Lung (tissue), 11 donors: ENCODE measurements at regions not wholly inside any gene's neighbourhood (a gene's known extent, or its start where the extent isn't known, plus 50 kb on each side); places are given as distances from the start of the nearest gene placed in this dataset.

ENCODE experiments used
- ATAC-seq: fragments of 200-7000 bp; cut with Tn5 transposase; one replicate; pipeline ENCODE4 v1.9.1; 2020; ENCODE audit warnings: moderate number of reproducible peaks; ENCODE audit not compliant: insufficient read depth, low FRiP score
- DNase-seq, 3 donors: peaks; one replicate each; pipeline ENCODE4 v3.0.0-alpha.2; 2013 to 2017
- H3K27ac ChIP-seq, 2 donors: one replicate each; pipeline ENCODE4 v1.5.1; 2013; ENCODE audit warnings: mild to moderate bottlenecking in 2 of 2, moderate library complexity in 2 of 2, control low read depth in 1 of 2, inconsistent platforms in 1 of 2, low read depth in 1 of 2, low read length in 1 of 2
- H3K27me3 ChIP-seq, 3 donors: one replicate each; pipeline ENCODE4 v1.5.1; 2013; ENCODE audit warnings: low read length in 2 of 3; ENCODE audit not compliant: control insufficient read depth in 3 of 3, insufficient read depth in 3 of 3
- H3K36me3 ChIP-seq, 4 donors: one replicate each; pipeline ENCODE4 v1.5.1; 2013; ENCODE audit warnings: low read length in 4 of 4, mild to moderate bottlenecking in 1 of 4, moderate library complexity in 1 of 4; ENCODE audit not compliant: control insufficient read depth in 4 of 4, insufficient read depth in 4 of 4
- H3K4me1 ChIP-seq, 5 donors: one replicate each; pipeline ENCODE4 v1.5.1; 2013; ENCODE audit warnings: low read length in 5 of 5, mild to moderate bottlenecking in 2 of 5, moderate library complexity in 1 of 5; ENCODE audit not compliant: control insufficient read depth in 5 of 5, insufficient read depth in 5 of 5
- H3K4me3 ChIP-seq: one replicate; pipeline ENCODE4 v1.5.1; 2013; ENCODE audit warnings: mild to moderate bottlenecking, control low read depth, moderate library complexity
- H3K9ac ChIP-seq, 2 donors: one replicate each; pipeline ENCODE4 v1.5.1; 2013; ENCODE audit warnings: low read length in 2 of 2, control low read depth in 1 of 2; ENCODE audit not compliant: insufficient read depth in 1 of 2
- H3K9me3 ChIP-seq, 4 donors: one replicate each; pipeline ENCODE4 v1.5.1; 2013; ENCODE audit warnings: low read length in 3 of 4, mild to moderate bottlenecking in 1 of 4, moderate library complexity in 1 of 4; ENCODE audit not compliant: control insufficient read depth in 4 of 4, insufficient read depth in 3 of 4
- CTCF ChIP-seq: IDR thresholded peaks from 2 replicates; pipeline ENCODE4 v1.5.1; 2012; ENCODE audit warnings: mild to moderate bottlenecking; ENCODE audit errors: control extremely low read depth, extremely low read depth
- WGBS, 2 donors: extraction: QIAGEN DNeasy Blood & Tissue Kit; methylation state at CpG; one replicate each; pipeline ENCODE4 v1.1.7; 2013; 5-methylcytosine and 5-hydroxymethylcytosine counted together
- donor health status: control.
- donor health status: control.
- donor health status: Bipolar disorder and iron deficiency.
- donor health status: healthy.
- donor health status: DM: yes; HTN: yes; CAD: no.

GRCh38 chr5:119741691-119742090, 112.3 kb downstream of the FAM170A start:
- H3K27ac ChIP-seq = no peak overlapping the region
- no peak overlapping the region for H3K9ac ChIP-seq
- no peak for TF ChIP-seq CTCF
- H3K4me3 ChIP-seq = no peak overlapping the region
- DNase-seq = no peak
- no peaks in the 10 kb centered on the region for H3K27me3 ChIP-seq
- ATAC-seq = no peak
- H3K36me3 ChIP-seq = no peaks in the 10 kb centered on the region
- H3K4me1 ChIP-seq = no peaks in the 10 kb centered on the region
- H3K9me3 ChIP-seq = no peaks in the 10 kb centered on the region

- Histone ChIP-seq H3K36me3 (no peaks in the 10 kb centered on the region), H3K9me3 (no peaks in the 10 kb centered on the region), H3K27ac (no peak overlapping the region), H3K27me3 (no peaks in the 10 kb centered on the region), H3K9ac (no peak overlapping the region), H3K4me3 (no peak overlapping the region), H3K4me1 (no peaks in the 10 kb centered on the region)
- 64 to 76% methylated on average over 4 of the region's 4 CpGs for WGBS, 2 donors
- no peak for ATAC-seq
- no peak for TF ChIP-seq CTCF
- DNase-seq = no peak
Measured at GRCh38 chr5:119742311-119742710, 113.0 kb downstream of the FAM170A start.

GRCh38 chr5:119743927-119744326, 114.6 kb downstream of the FAM170A start:
- TF ChIP-seq CTCF = no peak
- no peak overlapping the region for H3K9ac ChIP-seq
- H3K36me3 ChIP-seq = no peaks in the 10 kb centered on the region
- H3K4me1 ChIP-seq = no peaks in the 10 kb centered on the region
- no peaks in the 10 kb centered on the region for H3K27me3 ChIP-seq
- no peak overlapping the region for H3K27ac ChIP-seq
- 20 to 24% methylated on average over 1 of the region's 1 CpG for WGBS, 2 donors
- no peaks in the 10 kb centered on the region for H3K9me3 ChIP-seq
- no peak overlapping the region for H3K4me3 ChIP-seq
- no peak for ATAC-seq
- peak in 2 of 3 donors; percentile 4 to 8 for DNase-seq

GRCh38 chr5:119745976-119746375, 116.6 kb downstream of the FAM170A start:
- Histone ChIP-seq H3K9me3 (no peaks in the 10 kb centered on the region), H3K4me1 (no peaks in the 10 kb centered on the region), H3K36me3 (no peaks in the 10 kb centered on the region), H3K27me3 (no peaks in the 10 kb centered on the region), H3K4me3 (no peak overlapping the region), H3K27ac (no peak overlapping the region), H3K9ac (no peak overlapping the region)
- DNase-seq (peak in 2 of 3 donors; percentile 1 to 7), ATAC-seq (no peak)
- WGBS, 2 donors = 85% methylated on average over 1 of the region's 1 CpG
- no peak for TF ChIP-seq CTCF
